GM19324 (cell line): ENCODE measurements at regions not wholly inside any gene's neighbourhood (a gene's known extent, or its start where the extent isn't known, plus 50 kb on each side); places are given as distances from the start of the nearest gene placed in this dataset.
A peak's percentile ranks its signal among the peaks of the same experiment; 100 is the strongest.

Experiments used
- ATAC-seq: cut with Tn5 transposase; IDR thresholded peaks from one replicate; pipeline ENCODE4 v1.9.1; 2021; ENCODE audit warnings: mild to moderate bottlenecking, moderate library complexity; ENCODE audit not compliant: unreplicated experiment, low FRiP score

GRCh38 chr2:64767670-64768468 lies 114.2 kb upstream of the SERTAD2 start:
- ATAC-seq, result peak; percentile 75

GRCh38 chr2:64768491-64769005 lies 114.8 kb upstream of the SERTAD2 start:
- ATAC-seq, result no peak

- no peak for ATAC-seq
Measured at GRCh38 chr2:64769392-64770044, 115.8 kb upstream of the SERTAD2 start.

- ATAC-seq, result no peak
Measured at GRCh38 chr2:64770137-64770780, 116.5 kb upstream of the SERTAD2 start.

- no peak for ATAC-seq
Measured at GRCh38 chr2:64770781-64771334, 117.1 kb upstream of the SERTAD2 start.

GRCh38 chr2:64771737-64772136 lies 118.0 kb upstream of the SERTAD2 start:
- ATAC-seq, result no peak

GRCh38 chr2:64773461-64774118 lies 119.9 kb upstream of the SERTAD2 start:
- ATAC-seq, result no peak

- ATAC-seq, result no peak
Measured at GRCh38 chr2:64777841-64778240, 124.1 kb upstream of the SERTAD2 start.

- ATAC-seq, result no peak
Measured at GRCh38 chr2:64779117-64779690, 125.5 kb upstream of the SERTAD2 start.

GRCh38 chr2:64780041-64780440 lies 126.3 kb upstream of the SERTAD2 start:
- ATAC-seq, result no peak

- no peak for ATAC-seq
Measured at GRCh38 chr2:64781711-64782390, 128.1 kb upstream of the SERTAD2 start.

GRCh38 chr2:64784168-64785061 lies 130.7 kb upstream of the SERTAD2 start:
- no peak for ATAC-seq

GRCh38 chr2:64785245-64785644 lies 131.5 kb upstream of the SERTAD2 start:
- no peak for ATAC-seq

GRCh38 chr2:64786343-64787018 lies 132.8 kb upstream of the SERTAD2 start:
- ATAC-seq, result no peak

GRCh38 chr2:64787019-64787365 lies 133.3 kb upstream of the SERTAD2 start:
- ATAC-seq, result no peak

GRCh38 chr2:64787698-64788097 lies 134.0 kb upstream of the SERTAD2 start:
- ATAC-seq, result no peak

GRCh38 chr2:64789466-64790320 lies 136.0 kb upstream of the SERTAD2 start:
- ATAC-seq, result no peak
